ENCODE measurements at regions not wholly inside any gene's neighbourhood (a gene's known extent, or its start where the extent isn't known, plus 50 kb on each side); places are given as distances from the start of the nearest gene placed in this dataset.

- DNase-seq (ENCODE audit: low spot score): no peak
These were observed 86.1 kb upstream of the POU3F1 start for GRCh38 chr1:38132681-38133080.

- DNase-seq (ENCODE audit: low spot score): no peak
These were observed 84.5 kb upstream of the POU3F1 start for GRCh38 chr1:38131024-38131585.

GRCh38 chr1:38129971-38130370, 83.4 kb upstream of the POU3F1 start:
- no peak for DNase-seq (ENCODE audit: low spot score)

- DNase-seq (ENCODE audit: low spot score): no peak
These were observed 82.9 kb upstream of the POU3F1 start for GRCh38 chr1:38129473-38129872.

- DNase-seq (ENCODE audit: low spot score): no peak
These were observed 82.4 kb upstream of the POU3F1 start for GRCh38 chr1:38128926-38129453.

- no peak for DNase-seq (ENCODE audit: low spot score)
These were observed 81.9 kb upstream of the POU3F1 start for GRCh38 chr1:38128511-38128910.

GRCh38 chr1:38127428-38127827, 80.8 kb upstream of the POU3F1 start:
- no peak for DNase-seq (ENCODE audit: low spot score)

GRCh38 chr1:38126970-38127369, 80.4 kb upstream of the POU3F1 start:
- no peak for DNase-seq (ENCODE audit: low spot score)

GRCh38 chr1:38125837-38126520, 79.4 kb upstream of the POU3F1 start:
- no peak for DNase-seq (ENCODE audit: low spot score)

- no peak for DNase-seq (ENCODE audit: low spot score)
These were observed 78.4 kb upstream of the POU3F1 start for GRCh38 chr1:38125016-38125415.

- no peak for DNase-seq (ENCODE audit: low spot score)
These were observed 77.0 kb upstream of the POU3F1 start for GRCh38 chr1:38123356-38124135.

GRCh38 chr1:38121231-38121680, 74.7 kb upstream of the POU3F1 start:
- no peak for DNase-seq (ENCODE audit: low spot score)

- DNase-seq (ENCODE audit: low spot score): no peak
These were observed 74.1 kb upstream of the POU3F1 start for GRCh38 chr1:38120552-38121230.

- no peak for DNase-seq (ENCODE audit: low spot score)
These were observed 72.4 kb upstream of the POU3F1 start for GRCh38 chr1:38118976-38119375.

GRCh38 chr1:38117444-38117887, 70.9 kb upstream of the POU3F1 start:
- DNase-seq (ENCODE audit: low spot score): no peak

GRCh38 chr1:38115682-38116202, 69.1 kb upstream of the POU3F1 start:
- DNase-seq (ENCODE audit: low spot score): no peak

GRCh38 chr1:38115226-38115625, 68.6 kb upstream of the POU3F1 start:
- no peak for DNase-seq (ENCODE audit: low spot score)

GRCh38 chr1:38114241-38115026, 67.8 kb upstream of the POU3F1 start:
- DNase-seq (ENCODE audit: low spot score): no peak

GRCh38 chr1:38113159-38113666, 66.6 kb upstream of the POU3F1 start:
- DNase-seq (ENCODE audit: low spot score): no peak

- no peak for DNase-seq (ENCODE audit: low spot score)
These were observed 65.0 kb upstream of the POU3F1 start for GRCh38 chr1:38111589-38111988.

- no peak for DNase-seq (ENCODE audit: low spot score)
These were observed 58.7 kb upstream of the POU3F1 start for GRCh38 chr1:38105267-38105666.
